HG02763 (cell line): ENCODE measurements at regions not wholly inside any gene's neighbourhood (a gene's known extent, or its start where the extent isn't known, plus 50 kb on each side); places are given as distances from the start of the nearest gene placed in this dataset.
"Not testable (repeated sequence)": the region's sequence is repeated elsewhere in the genome, so short reads cannot be mapped to it uniquely, and the experiment has no call there.

ENCODE experiments used
- ATAC-seq: cut with Tn5 transposase; IDR thresholded peaks from one replicate; pipeline ENCODE4 v1.9.1; 2021; ENCODE audit warnings: mild to moderate bottlenecking, moderate library complexity; ENCODE audit not compliant: unreplicated experiment

- no peak for ATAC-seq
These were observed 75.7 kb upstream of the SLC4A7 start for GRCh38 chr3:27559835-27560234.

- ATAC-seq = no peak
These were observed 75.2 kb upstream of the SLC4A7 start for GRCh38 chr3:27559381-27559780.

GRCh38 chr3:27557411-27557810 is 73.2 kb upstream of the SLC4A7 start:
- no peak for ATAC-seq

- no peak for ATAC-seq
These were observed 72.7 kb upstream of the SLC4A7 start for GRCh38 chr3:27556887-27557286.

- ATAC-seq = no peak
These were observed 70.5 kb upstream of the SLC4A7 start for GRCh38 chr3:27554706-27555105.

GRCh38 chr3:27553886-27554540 is 69.8 kb upstream of the SLC4A7 start:
- ATAC-seq = no peak

GRCh38 chr3:27552708-27553107 is 68.5 kb upstream of the SLC4A7 start:
- not testable (repeated sequence) for ATAC-seq

GRCh38 chr3:27551413-27551812 is 67.2 kb upstream of the SLC4A7 start:
- not testable (repeated sequence) for ATAC-seq

- ATAC-seq = no peak
These were observed 60.9 kb upstream of the SLC4A7 start for GRCh38 chr3:27545061-27545460.

- no peak for ATAC-seq
These were observed 60.2 kb upstream of the SLC4A7 start for GRCh38 chr3:27544372-27544865.

- ATAC-seq = no peak
These were observed 58.3 kb upstream of the SLC4A7 start for GRCh38 chr3:27542476-27542875.

GRCh38 chr3:27540231-27540630 is 56.0 kb upstream of the SLC4A7 start:
- no peak for ATAC-seq

- ATAC-seq = no peak
These were observed 52.3 kb upstream of the SLC4A7 start for GRCh38 chr3:27536491-27536890.

- ATAC-seq = no peak
These were observed 51.7 kb upstream of the SLC4A7 start for GRCh38 chr3:27535809-27536392.

GRCh38 chr3:27533718-27534573 is 49.8 kb upstream of the SLC4A7 start:
- ATAC-seq = peak; percentile 54
